NCI-H1417 (cell line): ENCODE measurements at regions not wholly inside any gene's neighbourhood (a gene's known extent, or its start where the extent isn't known, plus 50 kb on each side); places are given as distances from the start of the nearest gene placed in this dataset.

ENCODE experiments used
- DNase-seq, 3 experiments: peaks; one replicate each; lab custom pipeline; 2025; lab: John Stamatoyannopoulos, UW

DNA sequence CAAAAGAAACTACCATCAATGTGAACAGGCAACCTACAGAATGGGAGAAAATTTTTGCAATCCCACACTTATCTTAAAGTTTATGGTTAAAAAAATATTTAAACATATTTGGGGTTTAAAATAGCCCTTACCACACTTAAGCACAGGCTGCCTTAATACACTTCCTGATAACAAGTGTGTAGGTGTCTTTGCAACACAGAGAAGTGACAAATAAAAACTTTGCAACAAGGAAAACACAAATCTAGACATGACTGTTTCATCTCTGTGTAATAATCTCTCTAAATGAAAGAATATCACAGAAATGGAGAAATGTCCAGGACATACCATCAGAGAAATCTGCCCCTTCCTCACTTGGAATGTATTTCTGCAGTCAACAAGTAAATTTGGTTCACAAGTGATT lies 464.1 kb upstream of the ARHGEF26 start:
- DNase-seq: no peak

- DNase-seq: no peak
Measured at GRCh38 chr3:153657461-153657860, 463.7 kb upstream of the ARHGEF26 start.

GRCh38 chr3:153658136-153658535 lies 463.1 kb upstream of the ARHGEF26 start:
- no peak for DNase-seq

DNA sequence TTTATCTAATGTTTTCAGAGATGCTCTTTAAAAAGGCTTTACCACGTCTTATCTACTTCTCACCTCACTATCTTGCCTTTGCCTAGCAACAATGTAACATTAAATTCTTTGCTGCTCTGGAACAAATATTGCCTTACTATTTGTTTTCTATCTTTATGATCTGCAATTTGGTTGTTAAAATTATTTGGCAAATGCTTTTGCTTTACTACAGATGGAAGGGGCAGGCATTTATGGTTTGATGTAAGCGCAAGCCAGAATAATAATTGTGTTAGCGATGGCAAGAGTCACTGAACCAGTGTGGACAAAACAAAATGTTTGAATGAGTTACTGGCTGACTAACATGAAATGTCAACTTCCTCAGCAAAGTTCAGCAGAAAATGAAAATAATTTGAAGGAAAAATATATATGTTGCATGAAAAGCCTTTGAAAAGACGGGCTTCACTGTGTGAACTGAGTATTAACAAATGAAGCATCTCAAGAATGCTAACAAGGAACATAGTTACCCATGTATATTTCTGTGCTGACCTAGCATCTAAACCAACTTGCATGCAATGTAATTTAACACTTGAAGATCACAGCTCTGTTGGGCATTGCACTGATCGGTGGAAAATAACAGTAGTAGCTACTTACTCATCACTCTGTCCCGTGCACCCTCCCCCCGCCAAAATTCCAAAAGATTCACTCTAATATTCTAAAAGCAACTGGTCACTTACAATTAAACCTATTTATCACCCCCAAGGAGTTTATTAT lies 454.0 kb upstream of the ARHGEF26 start:
- DNase-seq: no peak

- DNase-seq: no peak
Measured at GRCh38 chr3:153669527-153669926, 451.7 kb upstream of the ARHGEF26 start.

DNA sequence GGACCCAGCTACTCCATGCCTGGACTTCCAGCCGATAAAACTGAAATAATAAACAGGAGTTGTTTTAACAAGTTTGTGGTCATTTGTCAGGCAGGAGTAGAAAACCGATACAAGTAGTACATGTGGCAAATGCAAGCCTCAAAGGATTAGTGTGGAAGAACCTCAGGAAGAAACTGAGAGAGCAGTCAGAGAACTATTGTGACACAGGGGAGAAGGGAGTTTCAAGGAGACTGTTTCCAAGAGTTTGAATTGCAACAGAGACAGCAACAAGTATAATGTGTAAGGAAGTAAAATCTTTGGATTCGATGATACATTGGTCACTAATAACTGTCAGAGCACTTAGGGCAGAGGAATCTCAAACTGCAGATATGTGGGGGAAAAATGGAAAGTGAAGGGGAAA lies 450.6 kb upstream of the ARHGEF26 start:
- no peak for DNase-seq

DNA sequence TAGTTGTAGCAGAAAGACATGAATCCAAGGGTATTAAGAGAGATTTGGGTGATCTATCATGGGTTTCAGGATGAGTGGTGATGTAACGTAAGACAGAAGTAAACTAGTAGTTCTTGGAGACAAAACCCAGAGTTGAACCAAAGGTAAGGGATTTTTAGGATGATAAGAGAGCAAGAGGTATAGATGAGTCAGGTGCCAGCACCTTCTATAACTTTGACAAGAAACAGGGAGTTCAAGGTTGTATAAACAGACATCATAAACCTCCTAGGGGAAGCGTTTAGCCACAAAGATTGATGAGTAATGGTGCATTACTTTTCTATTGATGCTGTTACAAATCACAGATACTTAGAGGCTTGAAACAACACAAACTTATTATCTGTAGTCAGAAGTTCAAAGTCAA lies 447.3 kb upstream of the ARHGEF26 start:
- no peak for DNase-seq

DNA sequence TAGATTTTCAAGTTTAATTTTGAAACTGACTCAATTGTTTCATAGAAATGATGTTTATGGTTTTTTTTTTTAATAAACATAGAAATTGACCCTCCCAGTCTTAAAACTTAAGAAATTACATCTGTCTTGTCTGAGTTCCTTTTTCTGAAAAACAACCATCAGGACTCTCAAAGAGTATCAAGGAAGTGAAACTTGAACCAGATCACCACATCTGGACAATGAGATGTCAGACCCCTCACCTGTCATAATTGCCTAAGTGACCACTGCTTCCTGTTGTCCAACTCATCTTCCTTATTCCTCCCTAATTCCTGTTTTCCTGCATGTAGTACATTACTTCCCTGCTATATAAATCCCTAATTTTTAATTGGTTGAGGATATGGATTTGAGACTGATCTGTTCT lies 441.5 kb upstream of the ARHGEF26 start:
- DNase-seq: no peak

- no peak for DNase-seq
Measured at GRCh38 chr3:153680526-153680925, 440.7 kb upstream of the ARHGEF26 start.

GRCh38 chr3:153681057-153681456 lies 440.1 kb upstream of the ARHGEF26 start:
- DNase-seq: no peak

DNA sequence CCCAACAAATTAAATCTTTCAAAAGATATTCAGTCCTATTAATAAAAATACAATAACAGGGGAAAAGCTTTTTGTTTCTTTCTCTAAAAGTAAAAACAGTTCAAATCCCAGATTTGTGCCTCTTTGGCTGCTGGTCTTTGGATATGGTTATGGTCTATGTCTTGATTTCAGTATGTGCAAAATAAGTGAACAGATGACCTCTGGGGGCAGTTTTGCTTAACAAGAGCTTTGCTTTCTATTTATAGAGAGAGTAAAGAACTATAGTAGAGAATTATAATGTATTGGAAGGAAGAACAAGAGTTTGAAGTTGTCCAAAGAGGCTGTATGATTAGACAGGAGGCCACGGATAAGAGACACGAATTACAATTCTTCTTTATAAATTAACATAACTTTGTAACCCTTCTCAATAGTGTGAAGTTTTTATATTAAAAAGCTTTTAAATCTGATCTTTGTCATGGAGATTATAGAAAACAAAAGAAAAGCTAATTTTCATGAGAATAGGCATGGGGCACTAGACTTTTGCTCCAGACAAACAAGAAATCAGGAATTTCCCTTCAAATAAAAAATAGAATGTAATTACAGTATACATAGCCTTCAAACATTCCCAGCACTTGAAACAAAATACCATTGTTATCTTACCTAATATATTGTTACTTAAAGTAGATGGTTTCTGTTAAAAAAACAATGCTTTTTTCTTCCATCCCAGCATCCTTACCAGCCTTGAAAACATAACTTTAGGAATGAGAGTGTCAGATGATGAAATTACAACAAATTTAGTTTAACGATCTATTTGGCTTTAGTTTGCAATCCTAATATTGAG lies 432.7 kb upstream of the ARHGEF26 start:
- DNase-seq: no peak

DNA sequence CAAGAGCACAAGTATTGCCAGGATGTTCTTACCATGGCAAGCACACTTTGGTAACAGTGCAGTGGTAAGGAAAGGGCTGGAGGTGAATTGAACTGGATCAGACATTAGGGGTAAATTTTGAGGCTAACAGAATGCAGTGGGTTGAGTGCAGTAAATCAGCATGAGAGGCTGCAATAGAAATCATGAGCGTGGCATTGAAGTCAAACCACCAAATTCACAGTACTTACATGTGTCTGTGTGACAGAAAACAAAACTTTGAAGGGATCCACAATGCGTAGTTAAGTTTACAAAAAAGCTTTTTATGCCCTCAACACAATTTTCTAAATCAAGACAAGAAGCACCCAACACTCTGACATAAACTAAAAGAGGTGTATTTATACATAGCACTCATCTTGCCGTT lies 428.0 kb upstream of the ARHGEF26 start:
- no peak for DNase-seq

DNA sequence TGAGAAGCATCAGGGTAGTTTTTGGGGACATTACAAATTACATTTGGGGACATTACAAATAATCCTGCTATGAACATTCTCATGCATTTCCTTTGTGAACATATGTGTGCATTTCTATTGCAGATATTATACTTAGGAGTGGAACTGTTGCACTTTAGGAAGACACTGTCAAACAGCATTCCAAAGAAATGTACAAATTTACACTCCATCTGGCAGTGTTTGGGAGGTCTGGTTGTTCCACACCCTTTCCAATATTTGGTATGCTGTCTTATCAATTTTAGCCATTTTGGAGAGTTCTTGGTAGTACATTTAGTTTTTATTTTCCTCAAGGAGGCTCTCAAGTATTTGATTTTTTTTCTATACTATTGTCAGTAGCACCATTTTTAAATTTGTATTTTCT lies 419.1 kb upstream of the ARHGEF26 start:
- DNase-seq: no peak

GRCh38 chr3:153704115-153704514 lies 417.1 kb upstream of the ARHGEF26 start:
- no peak for DNase-seq

DNA sequence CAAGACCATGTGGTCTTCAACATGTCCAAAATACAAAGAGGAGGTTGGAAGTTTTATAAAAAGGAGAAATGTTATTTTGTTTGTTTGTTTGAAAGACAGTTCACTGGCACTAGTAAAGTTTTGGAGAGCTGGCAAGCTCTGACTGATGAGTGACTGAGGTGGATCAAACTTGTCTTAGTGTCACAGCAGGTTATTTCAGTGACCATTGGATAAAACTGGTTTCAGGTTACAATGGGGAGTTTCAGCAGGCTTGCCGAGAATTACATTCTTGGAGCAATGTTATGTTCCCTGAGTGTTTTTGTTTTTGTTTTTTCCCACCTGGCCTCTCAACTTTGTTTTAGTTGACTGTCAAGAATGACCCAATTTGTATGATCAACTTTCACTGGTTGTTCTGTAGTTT lies 414.5 kb upstream of the ARHGEF26 start:
- no peak for DNase-seq

- DNase-seq: no peak
Measured at GRCh38 chr3:153714016-153714415, 407.2 kb upstream of the ARHGEF26 start.

DNA sequence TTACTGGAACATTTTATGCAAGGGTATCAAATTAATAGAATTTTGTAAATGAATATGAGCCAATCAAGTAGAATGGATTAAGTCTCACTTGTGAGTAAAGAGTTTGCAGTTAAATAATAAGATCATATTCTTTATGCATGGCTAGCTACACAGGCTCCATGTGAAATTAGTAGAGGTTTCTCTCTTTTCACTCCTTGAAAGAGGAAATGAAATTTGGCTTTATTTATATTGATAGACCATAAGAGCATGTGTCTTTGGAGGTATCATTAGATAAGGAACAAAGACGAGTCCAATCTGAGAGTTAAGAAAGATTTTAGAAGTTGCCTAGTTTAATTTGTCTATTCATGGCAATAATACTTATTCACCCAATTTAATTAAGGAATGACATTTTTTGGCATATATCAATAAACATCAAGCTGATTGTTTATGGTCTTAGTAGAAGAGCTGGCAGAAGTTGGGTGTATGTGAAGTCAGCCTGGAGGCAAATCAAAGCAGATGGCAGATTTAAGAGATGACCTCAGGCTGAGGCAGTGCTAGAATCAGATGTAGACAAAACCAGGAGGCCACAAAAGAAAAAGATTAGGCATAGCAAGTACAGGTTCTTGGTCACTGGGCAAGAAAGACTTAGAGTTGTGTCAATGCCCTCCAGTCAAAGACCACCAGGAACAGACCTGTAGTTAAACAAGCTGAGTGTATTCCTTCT lies 406.5 kb upstream of the ARHGEF26 start:
- no peak for DNase-seq

GRCh38 chr3:153722157-153722556 lies 399.0 kb upstream of the ARHGEF26 start:
- DNase-seq: no peak

DNA sequence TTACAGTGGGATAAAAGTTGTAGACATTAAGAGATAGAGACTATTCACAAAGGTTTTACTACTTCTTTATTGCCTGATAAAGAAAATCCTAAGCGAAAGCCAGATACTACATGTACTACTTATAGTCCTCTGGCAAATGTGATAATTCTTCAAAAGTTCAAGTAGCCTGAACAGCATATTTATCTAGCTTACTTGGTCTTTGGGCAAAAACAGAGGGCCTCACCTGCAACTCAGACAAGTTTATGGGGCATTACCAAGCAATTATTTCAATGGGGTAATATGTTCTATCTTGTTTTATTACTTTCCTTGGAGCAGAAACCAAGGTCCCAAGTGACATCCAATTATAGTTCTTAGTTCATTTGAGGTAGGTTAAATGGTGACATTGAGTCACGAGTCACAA lies 390.1 kb upstream of the ARHGEF26 start:
- no peak for DNase-seq

- no peak for DNase-seq
Measured at GRCh38 chr3:153734777-153735551, 386.2 kb upstream of the ARHGEF26 start.

- DNase-seq: no peak
Measured at GRCh38 chr3:153740109-153740508, 381.1 kb upstream of the ARHGEF26 start.

DNA sequence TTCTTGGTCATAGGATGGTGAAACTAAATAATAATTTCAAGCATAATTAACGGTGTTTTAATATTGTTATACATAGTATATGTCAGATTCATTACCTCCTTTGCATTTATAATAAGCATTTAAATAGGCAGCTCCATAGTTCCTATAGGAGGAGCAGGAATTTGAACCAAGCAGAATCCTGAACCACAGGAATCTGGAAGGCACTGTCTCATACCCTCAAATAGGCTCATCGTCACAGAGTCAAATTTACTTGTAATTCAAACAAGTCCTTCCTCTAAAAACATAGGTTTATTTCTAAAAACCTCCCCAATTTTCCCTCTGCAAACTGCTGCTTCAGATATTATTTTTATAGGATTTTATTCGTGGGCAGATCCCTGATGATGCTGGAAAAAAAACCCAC lies 376.3 kb upstream of the ARHGEF26 start:
- no peak for DNase-seq
